HUDEP-2 (cell line): ENCODE measurements at regions not wholly inside any gene's neighbourhood (a gene's known extent, or its start where the extent isn't known, plus 50 kb on each side); places are given as distances from the start of the nearest gene placed in this dataset.

Source experiments
- DNase-seq, 76 experiments: peaks; one replicate each; lab custom pipeline; 2025; ENCODE audit not compliant: unreplicated experiment in 76 of 76; lab: John Stamatoyannopoulos, UW

DNA sequence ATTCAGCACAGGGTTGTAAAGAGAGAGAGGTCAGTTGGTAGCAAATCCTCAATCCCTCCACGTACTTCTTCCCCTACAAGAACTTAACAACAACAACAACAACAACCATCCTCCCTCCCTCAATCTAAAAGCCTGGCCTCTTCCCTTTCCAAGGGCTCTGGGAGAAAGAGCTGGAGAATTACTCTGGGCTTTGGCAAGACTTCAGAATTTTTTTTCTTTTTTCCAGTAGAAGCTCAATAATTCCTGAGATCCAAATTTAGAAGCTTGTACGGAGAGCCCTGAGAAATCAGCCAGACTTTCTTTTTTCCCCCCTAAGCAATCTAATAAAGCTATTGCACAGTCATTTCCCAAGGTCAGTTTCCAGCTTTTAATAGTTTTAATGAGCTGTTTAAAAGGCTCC lies 95.8 kb upstream of the CACNA2D3 start:
- no peak for DNase-seq

- DNase-seq, result no peak
Measured at GRCh38 chr3:54021071-54021470, 101.3 kb upstream of the CACNA2D3 start.

DNA sequence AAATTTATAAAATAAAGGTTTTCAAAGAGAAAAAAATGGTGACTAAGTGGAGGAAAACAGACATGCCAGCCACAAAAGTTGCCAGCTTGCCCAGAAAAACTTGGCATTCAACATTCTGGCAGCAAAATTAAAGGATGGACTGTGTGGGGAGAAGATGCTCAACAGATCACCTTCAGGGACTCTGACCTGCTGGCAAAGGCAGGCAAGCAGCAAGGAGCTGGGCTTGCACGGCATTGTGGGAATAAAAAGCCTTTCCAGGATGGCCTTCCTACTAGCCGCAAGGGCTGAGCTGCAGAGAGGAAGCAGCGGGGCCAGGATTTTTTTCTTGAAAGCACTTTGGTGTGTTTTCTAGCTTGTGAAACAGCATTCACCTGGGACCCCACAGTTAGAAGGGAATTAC lies 101.9 kb upstream of the CACNA2D3 start:
- no peak for DNase-seq

- DNase-seq, result no peak
Measured at GRCh38 chr3:54014067-54014466, 108.3 kb upstream of the CACNA2D3 start.

DNA sequence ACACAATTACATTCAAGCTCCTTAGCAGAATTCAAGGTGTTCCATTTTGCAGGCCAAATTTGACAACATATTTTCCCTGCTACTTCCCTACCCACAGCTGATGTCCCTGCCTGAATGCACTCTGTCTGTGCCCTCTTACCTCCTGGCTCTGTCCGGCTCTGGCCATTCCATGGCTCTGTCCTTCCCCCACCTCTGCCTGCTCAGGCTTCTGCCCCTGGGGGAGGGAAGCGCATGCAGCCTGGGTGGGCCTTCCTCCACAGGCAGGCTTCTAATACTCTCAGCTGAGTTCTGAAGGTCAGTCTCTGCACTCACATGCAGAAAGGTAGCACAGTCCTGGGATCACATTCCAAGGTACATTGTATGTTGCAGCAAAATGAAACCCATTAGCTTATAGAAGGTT lies 113.6 kb upstream of the CACNA2D3 start:
- no peak for DNase-seq

GRCh38 chr3:54008099-54008498 lies 114.3 kb upstream of the CACNA2D3 start:
- DNase-seq, result no peak

- no peak for DNase-seq
Measured at GRCh38 chr3:54004335-54004734, 112.7 kb upstream of the SELENOK start.

DNA sequence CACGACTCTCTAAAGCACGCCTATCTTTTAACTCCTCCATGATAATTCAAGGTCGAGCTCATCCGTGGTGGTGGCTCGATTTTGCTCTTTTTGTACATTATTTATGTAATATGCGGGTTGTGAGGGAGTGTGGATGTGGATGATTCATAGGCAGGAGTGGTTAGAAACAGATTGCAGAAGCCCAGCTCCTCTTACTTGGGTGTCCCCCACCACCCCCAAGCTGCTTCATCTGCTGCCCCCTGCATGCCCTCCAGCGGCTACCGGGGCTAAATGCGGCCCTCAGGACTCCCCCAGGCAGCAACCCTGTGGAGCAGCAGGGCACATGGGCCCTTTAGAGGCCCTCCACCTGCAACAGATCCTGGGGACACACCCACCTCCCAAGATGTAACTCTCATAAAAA lies 111.5 kb upstream of the SELENOK start:
- no peak for DNase-seq

GRCh38 chr3:53999725-54000124 lies 108.1 kb upstream of the SELENOK start:
- DNase-seq, result no peak

DNA sequence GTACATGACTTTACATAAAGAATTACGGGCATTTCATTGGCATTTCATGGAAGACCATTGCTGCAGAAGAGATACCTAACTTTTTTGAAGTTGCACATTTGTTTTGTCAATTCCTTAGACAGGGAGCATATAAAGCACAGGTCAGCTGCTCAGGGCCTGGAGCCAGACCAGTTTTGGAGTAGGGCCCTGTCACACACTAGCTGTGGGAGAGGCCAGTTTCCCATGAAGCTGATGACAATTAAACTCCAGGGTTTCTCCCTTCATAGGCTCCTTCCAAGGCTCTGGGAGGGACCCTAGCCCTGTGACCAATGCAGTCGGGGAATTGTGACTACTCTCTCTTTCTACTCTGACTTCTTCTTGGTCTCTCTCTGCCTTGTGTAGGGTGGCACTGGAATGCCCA lies 107.3 kb upstream of the SELENOK start:
- DNase-seq, result no peak

DNA sequence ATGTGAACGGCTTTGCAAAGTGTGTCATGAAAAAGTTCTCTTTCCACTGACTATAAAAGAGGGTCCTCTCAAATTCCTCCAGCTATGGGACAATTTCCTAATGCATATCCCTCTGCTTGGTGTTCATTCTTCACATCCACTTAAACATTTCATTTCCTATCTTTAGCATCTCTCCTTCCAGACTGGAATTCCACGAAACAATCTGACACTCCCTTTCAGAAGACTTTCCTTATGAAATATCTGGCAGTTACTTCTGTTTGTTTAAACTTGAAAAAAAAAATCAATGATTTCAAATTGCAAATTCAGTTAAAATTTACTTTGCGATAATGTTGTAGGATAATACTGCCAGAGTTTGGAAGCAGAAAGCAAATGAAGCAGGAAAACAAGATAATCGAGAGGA lies 105.8 kb upstream of the SELENOK start:
- DNase-seq, result no peak

DNA sequence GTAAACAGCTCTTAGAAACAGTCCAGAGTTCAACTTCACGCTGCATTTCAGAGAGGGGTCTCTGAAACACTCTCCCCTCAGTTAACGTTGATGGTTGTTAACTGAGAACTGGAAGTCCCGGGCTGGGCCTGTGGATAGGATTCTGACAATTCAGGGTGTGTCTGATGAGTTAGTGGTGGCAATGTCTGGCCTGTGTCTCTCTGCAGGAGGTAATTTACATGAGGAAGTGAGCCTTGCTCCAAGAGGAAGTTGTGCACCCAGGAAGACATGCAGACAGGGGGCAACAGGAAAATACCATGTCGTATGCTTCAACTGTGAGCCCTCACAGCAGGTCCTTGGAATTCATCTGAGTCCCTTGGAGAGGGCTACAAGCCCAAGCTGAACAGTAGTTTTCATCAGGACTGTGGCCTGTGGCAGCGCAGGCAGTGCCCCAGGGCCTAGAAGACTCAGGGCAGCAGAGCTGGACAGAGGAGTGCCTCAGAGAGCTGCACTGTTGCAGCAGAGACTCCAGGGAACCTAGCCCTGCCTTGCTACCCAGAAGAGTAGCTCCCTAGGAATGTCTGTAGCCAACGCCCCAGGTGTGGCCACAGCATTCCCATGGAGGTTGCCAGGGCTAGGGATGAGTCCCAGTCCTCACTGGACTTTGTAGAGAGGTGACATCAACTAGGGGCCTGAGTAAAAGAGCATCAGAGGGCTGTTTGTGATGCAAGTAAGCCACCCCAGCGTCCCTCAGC lies 104.6 kb upstream of the SELENOK start:
- DNase-seq, result no peak

DNA sequence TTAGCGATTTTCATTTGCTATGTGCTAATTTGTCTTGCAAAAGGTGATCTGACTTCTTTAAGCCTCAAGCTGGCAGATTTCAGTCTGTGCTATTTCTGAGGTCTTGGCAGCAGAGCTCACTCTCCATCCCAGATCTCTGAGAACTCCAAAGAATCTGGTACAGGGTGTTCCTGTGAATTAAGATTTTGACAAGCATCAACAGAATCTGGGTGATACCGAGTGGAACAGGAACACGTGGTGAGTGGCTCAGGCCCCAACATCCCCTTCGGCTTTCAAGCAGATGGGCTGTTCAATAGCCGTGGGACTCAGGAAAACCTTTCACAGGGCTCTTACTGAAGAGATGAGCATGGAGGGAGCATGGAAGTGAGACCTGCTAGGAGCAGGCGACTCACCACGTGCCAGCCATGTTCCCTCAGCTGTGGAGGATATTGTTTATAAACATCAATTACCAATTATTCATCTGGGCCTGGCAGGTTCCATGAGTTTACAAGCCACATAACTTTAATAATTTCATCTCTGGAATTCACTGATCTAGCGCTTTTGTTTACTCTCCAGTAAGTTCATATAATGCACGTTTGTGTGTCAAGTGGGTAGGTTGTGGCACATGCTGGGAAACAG lies 103.4 kb upstream of the SELENOK start:
- DNase-seq, result no peak

DNA sequence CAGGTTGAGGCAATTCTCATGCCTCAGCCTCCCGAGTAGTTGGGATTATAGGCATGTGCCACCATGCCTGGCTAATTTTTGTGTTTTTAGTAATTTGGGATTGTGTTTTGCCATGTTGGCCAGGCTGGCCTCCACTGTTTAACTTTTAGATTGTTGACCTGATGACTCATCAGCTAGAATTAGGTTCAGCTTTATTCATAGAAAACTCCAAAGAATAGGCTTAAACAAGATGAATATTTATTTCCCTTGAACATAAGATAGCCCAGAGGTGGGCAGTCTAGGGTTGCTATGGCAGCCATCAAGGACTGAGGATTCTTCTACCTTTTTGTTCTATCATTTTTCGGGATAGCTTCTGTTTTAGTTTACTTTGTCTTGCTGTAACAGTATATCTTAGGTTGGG lies 99.6 kb upstream of the SELENOK start:
- DNase-seq, result no peak

GRCh38 chr3:53989946-53990345 lies 98.3 kb upstream of the SELENOK start:
- DNase-seq, result no peak

DNA sequence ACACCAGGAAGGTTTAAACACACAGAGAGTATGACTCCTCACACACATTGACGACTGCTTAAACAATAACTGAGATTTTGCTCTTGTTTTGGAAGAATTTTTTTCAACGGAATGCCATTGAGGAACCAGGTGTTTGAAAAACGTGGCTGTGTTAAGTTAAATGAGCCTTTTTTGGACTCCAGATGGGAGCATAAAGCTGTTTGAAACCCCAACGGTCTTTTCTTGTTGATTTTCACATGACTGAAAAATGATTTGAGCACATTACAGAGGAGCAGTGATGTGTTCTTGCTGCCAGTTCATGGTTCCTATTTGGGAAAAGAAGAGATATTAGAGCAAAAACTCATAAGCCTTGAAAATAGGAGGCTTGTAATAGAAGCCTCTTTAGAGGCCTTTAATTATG lies 97.8 kb upstream of the SELENOK start:
- no peak for DNase-seq

- DNase-seq, result no peak
Measured at GRCh38 chr3:53978386-53978785, 86.7 kb upstream of the SELENOK start.

DNA sequence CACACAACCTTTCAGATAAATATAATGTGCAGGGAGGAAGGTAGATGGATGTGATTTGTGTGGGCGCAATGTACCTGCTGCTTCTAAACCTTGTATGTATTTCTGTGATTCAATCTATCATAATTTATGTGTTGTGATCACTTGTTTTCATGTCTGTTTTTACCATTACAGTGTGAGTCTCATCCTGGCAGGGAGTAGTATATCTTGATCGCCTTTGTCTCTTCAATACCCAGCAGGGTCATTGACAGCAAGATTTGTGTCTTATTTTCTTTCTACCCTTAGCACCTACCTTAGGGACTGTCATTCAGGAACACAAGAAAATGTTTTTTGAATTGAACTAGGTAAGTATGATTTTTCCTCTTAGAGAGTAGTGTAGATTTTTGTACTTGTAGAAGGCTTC lies 83.7 kb upstream of the SELENOK start:
- DNase-seq, result no peak

- no peak for DNase-seq
Measured at GRCh38 chr3:53974324-53974723, 82.7 kb upstream of the SELENOK start.

GRCh38 chr3:53973905-53974304 lies 82.2 kb upstream of the SELENOK start:
- no peak for DNase-seq

DNA sequence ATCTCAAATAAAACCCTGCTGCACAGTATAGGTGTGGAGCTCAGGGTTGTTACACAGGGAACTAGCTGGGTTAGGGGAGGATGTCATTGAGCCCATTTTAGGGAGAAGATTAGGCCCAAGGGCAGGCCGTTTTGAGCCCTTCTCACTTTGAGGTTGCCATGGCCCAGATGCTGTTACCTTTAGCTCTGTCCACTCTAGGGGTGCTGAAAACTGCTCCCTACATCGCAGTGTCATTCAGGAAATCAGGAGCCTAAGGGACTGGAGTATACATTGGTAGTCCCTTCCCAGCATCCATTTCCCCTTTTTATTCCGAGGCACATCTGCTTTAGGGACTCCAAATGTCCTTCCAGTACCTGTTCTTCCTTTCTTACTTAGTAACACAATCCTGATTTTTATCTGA lies 79.0 kb upstream of the SELENOK start:
- DNase-seq, result no peak

GRCh38 chr3:53969086-53969485 lies 77.4 kb upstream of the SELENOK start:
- no peak for DNase-seq

GRCh38 chr3:53965291-53965690 lies 73.6 kb upstream of the SELENOK start:
- no peak for DNase-seq
